ENCODE measurements at regions not wholly inside any gene's neighbourhood (a gene's known extent, or its start where the extent isn't known, plus 50 kb on each side); places are given as distances from the start of the nearest gene placed in this dataset.

DNA sequence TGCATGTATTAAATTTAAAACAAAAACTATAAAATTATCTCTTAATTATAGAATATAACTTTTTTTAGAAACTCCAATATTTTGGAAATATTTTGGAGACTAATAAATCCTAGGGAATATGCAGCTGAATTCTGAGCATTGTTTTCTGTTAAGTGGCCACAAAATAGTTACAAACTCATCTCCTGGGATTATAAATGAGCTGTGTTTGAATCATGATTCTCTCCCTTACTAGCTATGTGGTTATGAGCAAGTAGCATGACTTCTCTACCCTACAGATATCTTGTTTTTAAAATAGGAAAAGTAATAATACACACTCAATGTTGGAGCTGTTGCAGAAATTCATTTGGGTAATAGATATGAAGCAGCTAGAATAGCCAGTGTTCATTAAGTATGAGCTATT, 137.9 kb upstream of the ITGA4 start:
- no peak for TF ChIP-seq CTCF (optimal IDR thresholded peaks at IDR 0.05 in 1 of 3, IDR thresholded peaks at IDR 0.05 in 1 of 3, conservative IDR thresholded peaks at IDR 0.05 in 1 of 3; ENCODE audit: extremely low read depth in 1 of 3, insufficient read depth in 2 of 3, low read length in 3 of 3)
- TF ChIP-seq EZH2 (IDR thresholded peaks at IDR 0.05; ENCODE audit: low read length) = no peak

GRCh38 chr2:181320638-181321037, 136.5 kb upstream of the ITGA4 start:
- H3K79me2 ChIP-seq (ENCODE audit: control insufficient read depth, insufficient read depth, low read length) = no peaks in the 10 kb centered on the region
- FAIRE-seq (no peak), DNase-seq (ENCODE audit: low read depth, low spot score) (no peak)
- no peak overlapping the region for H3K27ac ChIP-seq (ENCODE audit: control insufficient read depth, insufficient read depth, low read length)
- H3K27me3 ChIP-seq (ENCODE audit: control insufficient read depth, extremely low read depth, insufficient read depth, low read length) = no peaks in the 10 kb centered on the region
- TF ChIP-seq EZH2 (IDR thresholded peaks at IDR 0.05; ENCODE audit: low read length) (no peak), CTCF (optimal IDR thresholded peaks at IDR 0.05 in 1 of 3, IDR thresholded peaks at IDR 0.05 in 1 of 3, conservative IDR thresholded peaks at IDR 0.05 in 1 of 3; ENCODE audit: extremely low read depth in 1 of 3, insufficient read depth in 2 of 3, low read length in 3 of 3) (no peak)
- H3K9ac ChIP-seq (ENCODE audit: control insufficient read depth, extremely low read depth, insufficient read depth, low read length) = no peak overlapping the region
- no peaks in the 10 kb centered on the region for H3K36me3 ChIP-seq (ENCODE audit: control insufficient read depth in 2 of 2, extremely low read depth in 1 of 2, insufficient read depth in 2 of 2, low read length in 2 of 2)
- no peaks in the 10 kb centered on the region for H3K9me3 ChIP-seq (ENCODE audit: control insufficient read depth, low read depth, low read length)
- no peak overlapping the region for H3K4me3 ChIP-seq (ENCODE audit: control insufficient read depth in 2 of 3, extremely low read depth in 1 of 3, insufficient read depth in 2 of 3, low read depth in 1 of 3, low read length in 3 of 3)
- no peak overlapping the region for H3K4me2 ChIP-seq (ENCODE audit: control insufficient read depth, extremely low read depth, insufficient read depth, low read depth, low read length)
- dilution Hi-C loops (cut with MboI; ENCODE audit: extremely low pct_ligation_motif_present, low sequenced_read_pairs) = no loop called here
- H3K4me1 ChIP-seq (ENCODE audit: control insufficient read depth, extremely low read depth, insufficient read depth, low read length) = no peaks in the 10 kb centered on the region
- no peak overlapping the region for H2AFZ ChIP-seq (ENCODE audit: control insufficient read depth, low read length)
- no peaks in the 10 kb centered on the region for H3K9me1 ChIP-seq (ENCODE audit: control insufficient read depth, extremely low read depth, insufficient read depth, low read length)
- H4K20me1 ChIP-seq (ENCODE audit: control insufficient read depth, extremely low read depth, insufficient read depth, low read length) = no peaks in the 10 kb centered on the region

More for the DNA sequence above, 137.9 kb upstream of the ITGA4 start:
- H3K4me2 ChIP-seq (ENCODE audit: control insufficient read depth, extremely low read depth, insufficient read depth, low read depth, low read length) = no peak overlapping the region
- H3K36me3 ChIP-seq (ENCODE audit: control insufficient read depth in 2 of 2, extremely low read depth in 1 of 2, insufficient read depth in 2 of 2, low read length in 2 of 2) = no peaks in the 10 kb centered on the region
- H3K4me1 ChIP-seq (ENCODE audit: control insufficient read depth, extremely low read depth, insufficient read depth, low read length) = no peaks in the 10 kb centered on the region
- H3K79me2 ChIP-seq (ENCODE audit: control insufficient read depth, insufficient read depth, low read length) = no peaks in the 10 kb centered on the region
- H3K9me3 ChIP-seq (ENCODE audit: control insufficient read depth, low read depth, low read length) = no peaks in the 10 kb centered on the region
- H3K27me3 ChIP-seq (ENCODE audit: control insufficient read depth, extremely low read depth, insufficient read depth, low read length) = no peaks in the 10 kb centered on the region
- DNase-seq (ENCODE audit: low read depth, low spot score) = no peak
- no peaks in the 10 kb centered on the region for H4K20me1 ChIP-seq (ENCODE audit: control insufficient read depth, extremely low read depth, insufficient read depth, low read length)
- H3K9ac ChIP-seq (ENCODE audit: control insufficient read depth, extremely low read depth, insufficient read depth, low read length) = no peak overlapping the region
- no peak overlapping the region for H3K4me3 ChIP-seq (ENCODE audit: control insufficient read depth in 2 of 3, extremely low read depth in 1 of 3, insufficient read depth in 2 of 3, low read depth in 1 of 3, low read length in 3 of 3)
- dilution Hi-C loops (cut with MboI; ENCODE audit: extremely low pct_ligation_motif_present, low sequenced_read_pairs) = no loop called here
- no peak for FAIRE-seq
- H2AFZ ChIP-seq (ENCODE audit: control insufficient read depth, low read length) = no peak overlapping the region
- no peak overlapping the region for H3K27ac ChIP-seq (ENCODE audit: control insufficient read depth, insufficient read depth, low read length)
- H3K9me1 ChIP-seq (ENCODE audit: control insufficient read depth, extremely low read depth, insufficient read depth, low read length) = no peaks in the 10 kb centered on the region
